Keratinocyte (primary cell): ENCODE measurements at regions not wholly inside any gene's neighbourhood (a gene's known extent, or its start where the extent isn't known, plus 50 kb on each side); places are given as distances from the start of the nearest gene placed in this dataset.

Experiments
- DNase-seq: peaks from one replicate; pipeline ENCODE4 v3.0.0-alpha.2; 2011; ENCODE audit warnings: low read depth, missing footprints, low spot score
- FAIRE-seq: peaks from 2 replicates; lab custom pipeline; 2011; peaks lifted over from hg19 to GRCh38; lab: Jason Lieb, UNC
- H2AFZ ChIP-seq: 2 replicates; pipeline ENCODE4 v1.6.0; 2012; ENCODE audit warnings: low read length, control low read depth, inconsistent platforms; ENCODE audit not compliant: control insufficient read depth
- H3K27ac ChIP-seq: 2 replicates; pipeline ENCODE4 v1.5.1; 2011; ENCODE audit warnings: low read length; ENCODE audit not compliant: control insufficient read depth, insufficient read depth
- H3K27me3 ChIP-seq: 3 replicates; pipeline ENCODE4 v1.6.0; 2011; ENCODE audit warnings: low read length; ENCODE audit not compliant: control insufficient read depth, insufficient read depth; ENCODE audit errors: extremely low read depth
- H3K36me3 ChIP-seq, 2 experiments: 2 replicates in 1 of 2; 3 replicates in 1 of 2; pipeline ENCODE4 v1.5.1; 2011; ENCODE audit warnings: low read length in 2 of 2, mild to moderate bottlenecking in 1 of 2; ENCODE audit not compliant: control insufficient read depth in 2 of 2, insufficient read depth in 2 of 2; ENCODE audit errors: extremely low read depth in 1 of 2
- H3K4me1 ChIP-seq: 3 replicates; pipeline ENCODE4 v1.5.1; 2011; ENCODE audit warnings: low read length; ENCODE audit not compliant: control insufficient read depth, insufficient read depth; ENCODE audit errors: extremely low read depth
- H3K4me2 ChIP-seq: 3 replicates; pipeline ENCODE4 v1.6.0; 2011; ENCODE audit warnings: low read depth, low read length; ENCODE audit not compliant: control insufficient read depth, insufficient read depth; ENCODE audit errors: extremely low read depth
- H3K4me3 ChIP-seq, 3 experiments: fragments of 200-600 bp in 1 of 3; sonication (generic) in 1 of 3; 2 replicates in 2 of 3; 3 replicates in 1 of 3; pipeline ENCODE4 v1.5.1; 2011 to 2016; ENCODE audit warnings: low read length in 3 of 3, mild to moderate bottlenecking in 3 of 3, control low read depth in 2 of 3, inconsistent platforms in 1 of 3, low read depth in 1 of 3, mixed read lengths in 1 of 3, mixed run types in 1 of 3, moderate library complexity in 1 of 3; ENCODE audit not compliant: control insufficient read depth in 2 of 3, insufficient read depth in 2 of 3; ENCODE audit errors: extremely low read depth in 1 of 3
- H3K79me2 ChIP-seq: 2 replicates; pipeline ENCODE4 v1.6.0; 2012; ENCODE audit warnings: low read length; ENCODE audit not compliant: control insufficient read depth, insufficient read depth
- H3K9ac ChIP-seq: 3 replicates; pipeline ENCODE4 v1.6.0; 2011; ENCODE audit warnings: low read length; ENCODE audit not compliant: control insufficient read depth, insufficient read depth; ENCODE audit errors: extremely low read depth
- H3K9me1 ChIP-seq: 3 replicates; pipeline ENCODE4 v1.6.0; 2011; ENCODE audit warnings: low read length; ENCODE audit not compliant: control insufficient read depth, insufficient read depth; ENCODE audit errors: extremely low read depth
- H3K9me3 ChIP-seq: 2 replicates; pipeline ENCODE4 v1.5.1; 2012; ENCODE audit warnings: low read depth, low read length; ENCODE audit not compliant: control insufficient read depth
- H4K20me1 ChIP-seq: 3 replicates; pipeline ENCODE4 v1.6.0; 2011; ENCODE audit warnings: low read length; ENCODE audit not compliant: control insufficient read depth, insufficient read depth; ENCODE audit errors: extremely low read depth
- CTCF ChIP-seq, 3 experiments: IDR thresholded peaks in 1 of 3; conservative IDR thresholded peaks in 1 of 3; optimal IDR thresholded peaks in 1 of 3; 2 replicates in 2 of 3; 3 replicates in 1 of 3; pipeline versions ENCODE3 to v1.5.1; 2011; ENCODE audit warnings: low read length in 3 of 3, mild to moderate bottlenecking in 3 of 3, moderate library complexity in 2 of 3, control low read depth in 1 of 3, inconsistent platforms in 1 of 3; ENCODE audit not compliant: insufficient read depth in 2 of 3; ENCODE audit errors: extremely low read depth in 1 of 3
- EZH2 ChIP-seq: IDR thresholded peaks from one replicate; pipeline ENCODE4 v1.6.1; 2012; ENCODE audit warnings: inconsistent platforms, mild to moderate bottlenecking, low read length, moderate library complexity
- dilution Hi-C: fragments of 300-500 bp; cut with MboI; formaldehyde crosslinking; loops from one replicate; pipeline ENCODE4 v1.7.0; 2020; ENCODE audit warnings: low sequenced_read_pairs; ENCODE audit not compliant: extremely low pct_ligation_motif_present

GRCh38 chr6:56356426-56356825 is 109.0 kb upstream of the COL21A1 start:
- H3K79me2 ChIP-seq: no peaks in the 10 kb centered on the region
- no peaks in the 10 kb centered on the region for H3K9me3 ChIP-seq
- no peak overlapping the region for H3K27ac ChIP-seq
- DNase-seq (no peak), FAIRE-seq (peak; percentile 36)
- no peak overlapping the region for H3K4me2 ChIP-seq
- H3K4me1 ChIP-seq: peaks cover 16% of the 10 kb centered on the region
- no peaks in the 10 kb centered on the region for H3K36me3 ChIP-seq
- no peak overlapping the region for H3K9ac ChIP-seq
- H3K4me3 ChIP-seq: no peak overlapping the region
- no peaks in the 10 kb centered on the region for H3K9me1 ChIP-seq
- no peaks in the 10 kb centered on the region for H3K27me3 ChIP-seq
- H4K20me1 ChIP-seq: no peaks in the 10 kb centered on the region
- TF ChIP-seq EZH2 (no peak), CTCF (optimal IDR thresholded peaks at IDR 0.05 in 1 of 3, IDR thresholded peaks at IDR 0.05 in 1 of 3, conservative IDR thresholded peaks at IDR 0.05 in 1 of 3; ENCODE audit: extremely low read depth in 1 of 3, insufficient read depth in 2 of 3, low read length in 3 of 3) (no peak)
- dilution Hi-C loops: loop anchor here (25.0 kb wide), 1 partner anchor 106 kb away; no protein-coding TSS in a partner anchor
- no peak overlapping the region for H2AFZ ChIP-seq

DNA sequence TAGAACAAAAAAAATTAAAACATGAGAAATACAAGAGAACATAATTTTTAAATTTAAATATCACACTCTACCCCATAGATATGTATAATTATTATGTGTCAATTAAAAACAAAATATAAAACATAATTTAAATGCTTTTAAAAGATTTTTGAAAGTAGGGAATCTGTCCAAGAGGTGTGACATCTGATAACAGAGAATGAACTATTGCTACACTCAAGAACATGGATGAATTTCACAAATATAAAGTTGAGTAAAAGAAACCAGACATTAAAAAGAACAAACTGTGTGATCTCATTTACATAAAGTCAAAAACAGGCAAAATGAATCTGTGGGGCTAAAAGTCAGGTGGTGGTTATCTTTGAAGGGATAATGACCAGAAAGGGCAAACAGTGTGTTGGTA is 106.5 kb upstream of the COL21A1 start:
- H3K79me2 ChIP-seq: no peaks in the 10 kb centered on the region
- no peak overlapping the region for H3K27ac ChIP-seq
- H3K36me3 ChIP-seq: no peaks in the 10 kb centered on the region
- no peak for DNase-seq
- no peak overlapping the region for H3K9ac ChIP-seq
- H3K9me3 ChIP-seq: no peaks in the 10 kb centered on the region
- no peak overlapping the region for H3K4me3 ChIP-seq
- FAIRE-seq: no peak
- dilution Hi-C loops: loop anchor here (25.0 kb wide), 1 partner anchor 108 kb away; no protein-coding TSS in a partner anchor
- no peaks in the 10 kb centered on the region for H4K20me1 ChIP-seq
- H3K4me2 ChIP-seq: no peak overlapping the region
- no peak for TF ChIP-seq CTCF (optimal IDR thresholded peaks at IDR 0.05 in 1 of 3, IDR thresholded peaks at IDR 0.05 in 1 of 3, conservative IDR thresholded peaks at IDR 0.05 in 1 of 3; ENCODE audit: extremely low read depth in 1 of 3, insufficient read depth in 2 of 3, low read length in 3 of 3)
- no peak for TF ChIP-seq EZH2
- no peak overlapping the region for H2AFZ ChIP-seq
- peaks cover 27% of the 10 kb centered on the region for H3K4me1 ChIP-seq
- no peaks in the 10 kb centered on the region for H3K9me1 ChIP-seq
- H3K27me3 ChIP-seq: no peaks in the 10 kb centered on the region
